GM19395 (cell line): ENCODE measurements at regions not wholly inside any gene's neighbourhood (a gene's known extent, or its start where the extent isn't known, plus 50 kb on each side); places are given as distances from the start of the nearest gene placed in this dataset.

Experiments used
- ATAC-seq: cut with Tn5 transposase; IDR thresholded peaks from one replicate; pipeline ENCODE4 v1.9.1; 2021; ENCODE audit warnings: mild to moderate bottlenecking, moderate library complexity; ENCODE audit not compliant: unreplicated experiment

GRCh38 chr14:54172114-54172513 is 215.5 kb upstream of the BMP4 start:
- no peak for ATAC-seq

DNA sequence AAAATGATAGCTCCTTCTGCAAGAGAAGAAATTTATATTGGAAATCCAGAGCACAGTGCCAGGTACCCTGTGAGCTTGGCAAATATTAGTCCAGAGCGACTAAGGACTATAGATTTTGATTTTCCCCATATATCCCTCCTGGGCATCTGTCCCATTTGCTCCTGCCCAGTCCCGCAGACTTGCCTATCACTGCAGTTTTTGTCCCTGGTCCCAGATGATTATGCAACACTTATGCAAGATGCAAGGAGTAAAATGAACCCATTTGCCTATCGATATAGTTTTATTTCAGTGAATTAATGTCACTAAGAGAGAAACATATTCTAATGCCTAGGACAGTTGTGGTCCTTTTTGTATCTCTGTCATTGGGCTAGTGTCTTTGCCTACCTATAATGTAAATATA is 215.9 kb upstream of the BMP4 start:
- no peak for ATAC-seq

- no peak for ATAC-seq
Observed at GRCh38 chr14:54173802-54174201, 217.2 kb upstream of the BMP4 start.

DNA sequence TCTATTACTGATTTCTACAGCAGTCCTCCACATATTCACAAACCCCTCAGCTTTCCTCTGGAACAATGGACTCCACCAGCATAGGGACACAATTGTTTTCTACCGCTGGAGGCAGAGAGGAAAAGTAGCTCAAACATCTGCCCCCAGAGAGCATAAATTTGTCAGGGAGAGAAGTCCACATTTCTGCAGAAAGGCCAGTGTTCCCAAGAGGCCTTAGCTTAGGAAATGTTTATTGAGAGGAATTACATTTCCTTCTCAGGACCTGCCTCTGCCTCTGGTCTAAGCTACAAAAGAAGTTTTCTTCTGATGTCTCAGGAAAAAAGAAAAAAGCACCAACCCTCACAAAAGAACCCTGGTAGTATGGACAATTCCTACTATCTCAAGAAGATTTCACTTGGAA is 217.8 kb upstream of the BMP4 start:
- ATAC-seq, result no peak

DNA sequence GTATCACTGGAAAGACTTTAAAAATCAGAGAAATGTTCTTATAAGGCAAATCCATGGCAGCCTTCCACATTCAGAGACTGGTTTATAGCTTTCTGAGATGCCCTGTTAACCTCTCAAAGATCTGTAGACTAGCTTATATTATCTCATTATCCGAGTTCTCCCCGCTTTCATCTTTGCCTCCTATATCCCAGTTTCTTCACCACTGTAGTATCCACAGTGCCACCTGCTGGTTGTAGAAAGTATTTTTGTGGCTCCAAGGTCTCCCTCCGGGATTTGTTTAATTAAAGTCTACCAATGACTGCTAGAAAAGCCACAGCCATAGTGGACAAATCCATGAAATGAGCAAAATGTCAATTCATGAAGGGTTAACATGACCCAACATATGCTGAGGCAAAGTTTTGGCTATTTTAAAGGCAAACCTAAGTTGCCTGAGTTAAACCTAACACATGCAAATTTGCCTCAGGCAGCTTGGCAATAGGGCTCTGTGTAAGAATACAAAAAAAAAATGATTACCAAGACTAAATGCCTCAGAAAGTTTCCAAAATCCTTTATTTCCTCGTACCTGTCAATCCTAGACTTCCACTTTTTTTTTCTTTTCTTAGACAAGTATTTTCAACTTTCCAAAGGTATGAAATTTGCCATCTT is 218.8 kb upstream of the BMP4 start:
- no peak for ATAC-seq

- no peak for ATAC-seq
Observed at GRCh38 chr14:54177019-54177418, 219.8 kb upstream of the CDKN3 start.

DNA sequence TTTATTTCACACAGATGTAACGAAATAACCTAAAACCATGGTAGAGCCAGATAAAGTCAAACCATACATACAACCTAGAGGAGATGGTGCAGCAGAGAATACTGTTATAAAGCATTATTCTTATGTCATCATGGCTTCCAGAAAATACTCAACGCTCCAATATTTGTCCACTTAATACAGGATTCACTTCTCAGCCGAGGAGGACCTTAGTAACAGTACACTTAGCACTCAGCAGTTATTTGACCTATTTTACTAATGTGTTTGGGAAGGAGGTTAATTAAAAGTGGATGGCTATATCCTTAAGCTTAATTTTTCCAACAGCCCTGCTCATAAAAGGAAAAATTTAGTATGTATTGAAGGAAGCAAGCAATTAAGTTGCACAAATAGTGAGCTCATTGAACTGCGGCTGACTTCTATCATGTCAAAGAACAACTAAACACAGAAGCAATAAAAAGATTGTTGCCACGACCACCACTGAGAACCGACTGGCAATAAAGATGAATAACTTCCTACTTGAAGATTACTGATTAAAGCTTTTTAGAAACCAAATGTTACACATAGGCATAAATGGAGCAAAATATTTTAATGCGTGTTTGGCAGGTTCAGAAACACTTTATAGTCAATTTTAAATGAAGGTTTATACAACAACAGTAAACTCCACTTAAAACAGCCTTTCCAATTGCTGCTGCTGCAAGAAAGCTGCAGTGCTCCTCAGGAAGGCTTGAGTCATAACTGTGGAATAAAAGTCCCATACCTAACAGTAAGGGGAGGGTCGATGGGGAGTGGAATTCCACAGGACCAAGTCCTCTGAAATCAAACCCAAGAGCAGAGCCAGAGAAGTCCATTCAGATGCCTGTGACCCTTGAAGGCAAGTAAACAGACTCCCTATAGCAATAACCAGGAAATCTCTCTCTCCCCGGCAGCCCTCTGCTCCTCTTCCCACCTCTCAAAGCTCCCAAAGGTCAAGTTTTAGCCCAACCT is 218.9 kb upstream of the CDKN3 start:
- ATAC-seq, result no peak

DNA sequence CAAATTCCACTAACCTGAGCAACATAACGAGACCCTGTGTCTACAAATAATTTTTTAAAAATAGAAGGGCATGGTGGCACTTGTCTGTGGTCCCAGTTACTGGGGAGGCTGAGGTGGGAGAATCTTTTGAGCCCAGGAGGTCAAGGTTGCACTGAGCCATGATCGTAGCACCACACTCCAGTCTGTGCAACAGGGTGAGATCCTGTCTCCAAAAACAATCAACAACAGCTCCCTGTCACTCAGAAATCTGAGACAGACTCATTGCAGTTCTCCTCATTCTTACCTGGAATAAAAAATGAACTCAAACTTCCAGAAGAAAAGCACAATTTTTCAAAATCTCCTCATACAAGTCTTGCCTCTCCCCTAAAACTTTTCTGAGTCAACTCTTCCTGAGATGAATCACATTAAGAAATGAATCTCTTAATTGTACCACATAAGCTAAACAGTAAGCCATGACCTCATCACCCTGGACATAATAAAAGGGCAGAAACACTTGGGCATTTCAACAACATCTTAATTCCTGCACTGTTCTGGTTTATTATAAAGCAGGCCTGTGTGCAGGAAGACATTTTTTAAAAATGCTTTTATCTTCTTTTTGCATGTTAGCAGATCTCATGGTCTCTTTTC is 214.3 kb upstream of the CDKN3 start:
- ATAC-seq, result no peak

DNA sequence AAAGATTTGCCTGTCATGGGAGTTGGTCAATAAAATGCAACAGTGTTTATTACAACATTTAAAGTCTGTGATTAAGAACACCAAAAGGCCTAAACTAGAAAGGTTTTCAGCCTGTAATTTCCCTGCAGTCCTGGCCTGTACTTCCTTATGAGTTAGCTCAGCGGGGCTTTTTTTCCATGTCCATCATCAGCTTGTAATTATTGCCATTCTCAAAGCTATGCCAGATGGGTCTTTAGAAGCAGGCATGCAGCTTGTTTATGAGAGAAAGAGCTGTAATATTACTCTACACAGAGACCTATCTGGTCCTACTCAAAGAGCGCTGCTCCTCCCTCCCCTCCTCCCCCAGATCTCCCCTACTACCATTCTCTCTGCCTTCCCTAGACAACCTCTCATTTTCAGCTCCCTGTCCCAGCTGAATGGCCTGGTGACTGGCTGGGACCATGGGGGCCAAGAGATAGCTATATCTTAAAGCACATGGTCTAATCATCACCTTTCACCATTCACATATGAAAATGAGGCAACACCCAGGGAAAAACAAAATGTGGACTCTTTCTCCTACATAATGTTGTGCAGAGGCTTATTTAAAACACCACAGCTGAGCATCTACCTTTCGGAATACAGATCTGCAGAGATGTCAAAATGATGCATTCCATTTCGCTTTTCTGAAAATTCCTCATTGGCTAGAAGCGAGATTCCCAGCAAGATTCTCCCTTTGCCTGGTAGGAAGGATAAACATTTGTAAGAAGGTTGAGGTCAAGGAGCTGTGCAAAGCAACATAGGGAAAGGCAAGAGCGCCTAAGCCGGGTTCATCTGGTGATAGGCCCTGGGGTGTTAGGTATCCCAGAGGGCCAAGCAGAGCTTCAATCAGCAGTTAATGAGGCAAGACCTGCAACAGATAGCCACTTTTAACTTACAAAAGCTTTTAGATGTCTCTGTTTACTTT is 209.7 kb upstream of the CDKN3 start:
- ATAC-seq, result no peak

- no peak for ATAC-seq
Observed at GRCh38 chr14:54188064-54188666, 208.6 kb upstream of the CDKN3 start.

- ATAC-seq, result no peak
Observed at GRCh38 chr14:54189333-54189732, 207.5 kb upstream of the CDKN3 start.

DNA sequence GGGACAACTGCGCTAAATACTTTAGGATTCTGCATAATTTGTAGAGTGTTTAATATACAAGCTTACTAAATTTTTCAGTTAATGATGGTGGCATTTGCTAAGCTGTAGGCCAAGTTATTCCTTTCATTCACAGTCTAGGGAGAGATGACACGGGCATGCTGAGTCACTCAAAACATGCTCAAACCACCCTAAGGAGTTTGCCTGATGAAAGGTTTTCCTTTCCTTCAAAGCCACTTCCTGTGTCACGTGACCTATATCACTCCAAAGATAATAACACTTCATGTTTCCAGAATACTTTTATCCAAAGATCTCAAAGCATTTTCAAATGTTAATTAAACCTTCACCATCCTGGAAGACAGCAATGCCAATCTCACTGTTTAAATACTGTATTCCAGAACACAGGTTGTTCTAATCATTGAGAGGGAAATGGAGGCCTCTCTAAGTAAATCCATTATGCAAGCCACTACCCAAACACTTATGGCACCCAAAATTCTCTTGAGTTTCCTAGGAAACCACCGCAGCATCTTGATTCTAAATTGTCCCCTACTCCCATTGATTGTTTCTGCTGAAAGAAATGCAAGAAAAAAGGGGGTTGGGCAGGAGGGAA is 207.0 kb upstream of the CDKN3 start:
- ATAC-seq, result no peak

GRCh38 chr14:54191846-54192245 is 205.0 kb upstream of the CDKN3 start:
- ATAC-seq, result no peak

DNA sequence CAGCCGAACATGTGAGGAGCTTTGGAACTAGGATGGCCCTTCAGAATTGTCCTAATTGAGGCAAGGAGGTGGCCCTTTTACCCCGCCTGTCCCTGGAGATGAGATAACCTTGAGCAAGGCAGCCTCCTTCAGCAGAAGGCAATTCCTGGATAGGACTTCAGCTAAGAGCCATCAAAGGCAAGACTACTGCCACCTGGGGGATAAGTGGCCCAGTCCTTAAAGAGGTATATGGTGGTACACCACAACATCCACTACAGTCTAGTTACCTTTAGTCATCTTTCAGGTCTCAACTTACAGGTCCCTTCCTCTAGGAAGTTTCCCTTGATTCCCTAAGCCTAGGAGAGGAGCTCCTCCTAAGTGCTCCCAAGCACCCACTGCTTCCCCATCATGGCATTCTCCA is 204.2 kb upstream of the CDKN3 start:
- ATAC-seq, result no peak

DNA sequence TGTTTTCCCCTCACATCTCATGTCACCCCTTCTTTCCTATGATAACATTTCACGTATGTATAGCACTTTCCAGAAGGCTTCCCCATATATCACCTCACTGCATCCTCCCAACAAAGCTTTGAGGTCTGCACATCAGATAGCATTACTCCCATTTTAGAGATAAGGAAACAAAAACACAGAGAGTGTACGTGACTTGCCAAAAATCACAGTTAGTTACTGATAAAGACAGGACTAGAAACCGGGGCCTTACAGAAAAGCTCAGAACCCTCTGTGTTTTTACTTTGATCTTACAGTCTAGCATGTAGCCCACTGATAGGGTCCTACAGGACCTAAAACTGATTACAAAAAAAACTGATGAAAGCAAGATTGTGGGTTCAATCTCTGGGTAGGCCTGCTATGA is 202.9 kb upstream of the CDKN3 start:
- no peak for ATAC-seq

GRCh38 chr14:54194501-54194900 is 202.3 kb upstream of the CDKN3 start:
- no peak for ATAC-seq

DNA sequence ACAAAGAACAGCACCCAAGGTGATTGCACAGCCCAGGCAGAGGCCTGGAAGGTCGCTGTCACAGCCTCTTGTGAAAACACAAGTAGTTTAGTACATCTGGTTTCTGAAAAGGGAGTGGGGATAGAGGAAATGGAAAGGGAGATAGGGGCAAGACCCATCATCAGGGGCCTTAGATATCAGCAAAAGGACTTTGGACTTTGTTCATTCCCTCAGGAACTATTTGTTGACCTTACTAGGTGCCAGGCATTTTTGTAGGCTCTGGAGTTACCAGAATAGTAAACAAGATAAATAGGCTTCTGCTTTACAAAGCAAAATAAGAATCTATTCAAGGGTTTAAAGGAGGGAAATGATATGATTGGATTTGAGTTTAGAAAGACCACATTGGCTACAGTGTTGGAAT is 199.4 kb upstream of the CDKN3 start:
- ATAC-seq, result no peak

DNA sequence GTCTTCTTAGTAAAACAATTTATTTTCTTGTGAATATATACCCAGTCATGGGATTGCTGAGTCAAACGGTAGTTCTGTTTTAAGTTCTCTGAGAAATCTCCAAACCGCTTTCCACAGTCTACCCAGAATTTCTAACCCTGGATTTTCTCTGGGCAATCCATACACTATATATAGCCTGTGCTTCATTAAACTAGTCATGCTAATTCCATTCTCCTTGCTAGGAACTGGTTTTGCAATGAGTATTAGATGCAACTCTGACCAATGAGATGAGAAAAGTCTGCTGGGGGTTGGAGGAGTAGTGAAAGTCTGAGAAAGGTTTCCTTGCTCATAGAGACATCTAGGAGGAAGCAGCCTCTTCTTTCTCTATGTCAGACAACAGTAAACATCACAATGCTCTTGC is 196.1 kb upstream of the CDKN3 start:
- ATAC-seq, result no peak

DNA sequence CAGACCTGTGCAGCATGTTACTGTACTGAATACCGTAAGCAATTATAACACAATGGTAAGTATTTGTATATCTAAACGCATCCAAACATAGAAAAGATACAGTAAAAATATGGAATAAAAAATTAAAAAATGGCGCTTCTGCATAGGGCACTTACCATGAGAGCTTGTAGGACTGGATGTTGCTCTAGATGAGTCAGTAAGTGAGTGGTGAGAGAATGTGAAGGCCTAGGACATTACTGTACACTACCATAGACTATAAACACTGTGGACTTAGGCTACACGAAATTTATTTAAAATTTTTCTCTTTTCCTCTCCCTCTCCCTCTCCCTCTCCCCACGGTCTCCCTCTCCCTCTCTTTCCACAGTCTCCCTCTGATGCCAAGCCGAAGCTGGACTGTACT is 194.5 kb upstream of the CDKN3 start:
- no peak for ATAC-seq

GRCh38 chr14:54206516-54206915 is 190.3 kb upstream of the CDKN3 start:
- no peak for ATAC-seq
